Ovary (tissue), 7 donors: ENCODE measurements at regions not wholly inside any gene's neighbourhood (a gene's known extent, or its start where the extent isn't known, plus 50 kb on each side); places are given as distances from the start of the nearest gene placed in this dataset.

ENCODE experiments used
- DNase-seq, 5 donors: peaks; one replicate each; pipeline ENCODE4 v3.0.0-alpha.2; 2019 to 2020
- H3K27ac ChIP-seq, 2 donors: fragments of 200-600 bp; one replicate each; pipeline versions ENCODE4 v1.5.1 to v1.8.0; 2019 to 2022
- H3K27me3 ChIP-seq: fragments of 200-600 bp; one replicate; pipeline ENCODE4 v1.8.0; 2022
- H3K36me3 ChIP-seq: fragments of 200-600 bp; sonication (generic); one replicate; pipeline ENCODE4 v1.5.1; 2019
- H3K4me1 ChIP-seq: one replicate; pipeline ENCODE4 v1.8.1; 2013; ENCODE audit warnings: mild to moderate bottlenecking, moderate library complexity; ENCODE audit not compliant: insufficient read depth
- H3K4me3 ChIP-seq: fragments of 200-600 bp; sonication (generic); one replicate; pipeline ENCODE4 v1.5.1; 2017
- H3K9me3 ChIP-seq, 2 donors: fragments of 200-600 bp in 1 of 2; sonication (generic) in 1 of 2; one replicate each; pipeline versions ENCODE4 v1.5.1 to v1.8.1; 2013 to 2019; ENCODE audit warnings: mild to moderate bottlenecking in 1 of 2, moderate library complexity in 1 of 2
- EP300 ChIP-seq: sonication (generic); formaldehyde crosslinking; IDR thresholded peaks from one replicate; pipeline ENCODE4 v1.6.1; 2017; ENCODE audit warnings: antibody characterized with exemption
- POLR2A ChIP-seq: fragments of 450-650 bp; IDR thresholded peaks from one replicate; pipeline ENCODE4 v1.6.1; 2017; ENCODE audit warnings: antibody characterized with exemption, mild to moderate bottlenecking, moderate library complexity
- WGBS, 3 donors: extraction: QIAGEN DNeasy Blood & Tissue Kit in 1 of 3; methylation state at CpG; one replicate each; pipeline versions ENCODE4 v1.1.5 to v1.1.7; 2013 to 2017; 5-methylcytosine and 5-hydroxymethylcytosine counted together
- intact Hi-C, 4 donors: fragments of 100-400 bp; cut with DNase I; formaldehyde crosslinking; loops; one replicate each; pipeline versions ENCODE4 v1.11.0 to v1.15.1; 2022 to 2023
- TF ChIP-seq, protein P1 (sequence below), 3 donors: fragments of 450-650 bp in 2 of 3; fragments of 200-600 bp in 1 of 3; IDR thresholded peaks; one replicate each; pipeline versions ENCODE4 v1.5.1 to v1.8.0; 2016 to 2022; ENCODE audit warnings: antibody characterized with exemption in 3 of 3, mild to moderate bottlenecking in 1 of 3
- donor health status: DM: no; HTN: no; CAD: no; lungs with moderate emphysema.
- donor health status: DM: no; HTN: no; CAD: no.
- donor health status: Bipolar disorder and iron deficiency.
- donor health status: DM: no; HTN: no; CAD: no.
- donor health status: DM: yes; HTN: yes; CAD: no.

DNA sequence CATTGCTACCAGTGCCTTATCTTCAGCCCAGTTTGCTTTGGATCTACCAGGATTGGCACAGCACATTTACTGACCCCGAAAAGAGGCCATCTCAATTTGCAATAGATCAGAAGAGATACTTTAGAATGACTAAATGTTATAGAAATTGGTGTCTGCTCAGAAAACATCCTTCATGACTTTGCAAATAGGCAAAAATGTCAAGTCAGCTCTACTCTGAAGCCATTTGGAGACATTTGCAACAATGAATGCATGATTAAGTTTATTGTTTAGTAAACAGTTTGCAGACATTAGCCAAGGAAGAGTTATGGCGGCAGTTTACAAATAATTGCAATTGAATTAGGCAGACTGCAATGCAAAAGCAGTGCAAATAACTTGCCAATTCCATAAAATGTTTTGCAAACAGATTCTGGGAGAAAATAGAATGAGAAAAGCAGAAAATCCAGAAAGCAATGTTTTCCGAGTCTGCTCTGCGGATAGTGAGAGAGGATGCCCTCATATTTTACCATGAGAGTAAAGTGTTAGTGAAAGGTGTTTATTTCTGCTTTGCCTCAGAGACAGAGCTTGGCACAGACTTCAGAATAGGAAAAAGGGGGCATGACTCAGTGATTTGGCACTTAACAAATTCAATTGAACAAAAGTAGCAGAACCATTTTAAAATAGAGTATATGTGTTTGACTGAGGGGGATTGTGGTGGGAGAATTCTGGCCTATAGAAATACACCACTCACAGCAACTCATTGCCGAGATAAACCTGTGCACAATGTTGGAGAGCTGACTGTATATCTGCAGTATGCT, 334.9 kb upstream of the NR2F2 start:
- Histone ChIP-seq H3K4me1 (no peaks in the 10 kb centered on the region), H3K4me3 (no peak overlapping the region), H3K27ac (no peak overlapping the region), H3K36me3 (no peaks in the 10 kb centered on the region), H3K9me3 (no peaks in the 10 kb centered on the region), H3K27me3 (no peaks in the 10 kb centered on the region)
- intact Hi-C loops, result no loop called here
- WGBS, 3 donors, result 72 to 85% (median 82%) methylated on average over 5 of the region's 5 CpGs
- DNase-seq, result no peak
- TF ChIP-seq, protein P1, sequence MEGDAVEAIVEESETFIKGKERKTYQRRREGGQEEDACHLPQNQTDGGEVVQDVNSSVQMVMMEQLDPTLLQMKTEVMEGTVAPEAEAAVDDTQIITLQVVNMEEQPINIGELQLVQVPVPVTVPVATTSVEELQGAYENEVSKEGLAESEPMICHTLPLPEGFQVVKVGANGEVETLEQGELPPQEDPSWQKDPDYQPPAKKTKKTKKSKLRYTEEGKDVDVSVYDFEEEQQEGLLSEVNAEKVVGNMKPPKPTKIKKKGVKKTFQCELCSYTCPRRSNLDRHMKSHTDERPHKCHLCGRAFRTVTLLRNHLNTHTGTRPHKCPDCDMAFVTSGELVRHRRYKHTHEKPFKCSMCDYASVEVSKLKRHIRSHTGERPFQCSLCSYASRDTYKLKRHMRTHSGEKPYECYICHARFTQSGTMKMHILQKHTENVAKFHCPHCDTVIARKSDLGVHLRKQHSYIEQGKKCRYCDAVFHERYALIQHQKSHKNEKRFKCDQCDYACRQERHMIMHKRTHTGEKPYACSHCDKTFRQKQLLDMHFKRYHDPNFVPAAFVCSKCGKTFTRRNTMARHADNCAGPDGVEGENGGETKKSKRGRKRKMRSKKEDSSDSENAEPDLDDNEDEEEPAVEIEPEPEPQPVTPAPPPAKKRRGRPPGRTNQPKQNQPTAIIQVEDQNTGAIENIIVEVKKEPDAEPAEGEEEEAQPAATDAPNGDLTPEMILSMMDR (IDR thresholded peaks at IDR 0.05), result no peak
- no peak for TF ChIP-seq POLR2A
- TF ChIP-seq EP300, result no peak

DNA sequence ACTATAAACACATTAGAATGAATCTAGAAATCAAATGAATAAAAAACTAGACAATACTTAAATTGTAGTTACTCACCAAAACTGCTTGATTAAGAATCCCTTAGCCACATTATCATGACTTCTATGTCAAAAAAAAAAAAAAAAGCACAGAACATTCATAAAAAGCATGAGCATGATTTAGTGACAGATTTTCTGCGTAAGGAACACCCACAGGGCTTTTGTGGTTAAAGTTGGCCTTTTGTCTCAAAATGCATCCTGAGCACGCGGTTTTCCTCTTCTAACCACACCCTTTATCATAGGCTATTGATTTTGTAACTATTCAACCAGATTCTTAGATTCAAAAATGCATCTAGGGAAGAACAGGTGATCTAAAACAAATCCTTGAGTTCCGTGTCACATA, 334.0 kb upstream of the NR2F2 start:
- no peak overlapping the region for H3K4me3 ChIP-seq
- no peaks in the 10 kb centered on the region for H3K4me1 ChIP-seq
- 93 to 95% (median 93%) methylated on average over 4 of the region's 4 CpGs for WGBS, 3 donors
- no peaks in the 10 kb centered on the region for H3K36me3 ChIP-seq
- H3K9me3 ChIP-seq, result no peaks in the 10 kb centered on the region
- DNase-seq, result no peak
- H3K27me3 ChIP-seq, result no peaks in the 10 kb centered on the region
- TF ChIP-seq, protein P1 (IDR thresholded peaks at IDR 0.05), result no peak
- TF ChIP-seq POLR2A (no peak), EP300 (no peak)
- no peak overlapping the region for H3K27ac ChIP-seq
- intact Hi-C loops, result no loop called here

DNA sequence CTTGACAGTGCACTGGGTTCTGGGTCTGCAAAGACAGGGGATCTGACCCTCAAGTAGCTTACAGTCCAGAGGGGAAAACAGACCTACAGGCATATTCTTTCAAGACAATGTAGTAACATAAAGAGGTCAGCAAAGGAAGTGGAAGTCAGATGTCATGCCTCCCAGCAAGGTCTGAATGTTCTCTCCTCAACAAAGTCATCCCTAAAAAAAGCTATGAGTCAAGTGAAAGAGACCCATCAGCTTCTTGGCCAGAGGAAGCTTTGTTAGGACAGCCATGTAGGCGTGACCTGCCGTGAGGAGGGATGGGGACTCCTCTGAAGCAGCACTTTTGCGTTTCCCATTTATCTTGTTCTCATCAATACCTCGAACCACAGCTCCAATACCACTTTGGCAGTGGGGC, 331.6 kb upstream of the NR2F2 start:
- 94 to 98% (median 95%) methylated on average over 4 of the region's 4 CpGs for WGBS, 3 donors
- no peaks in the 10 kb centered on the region for H3K4me1 ChIP-seq
- intact Hi-C loops, result no loop called here
- no peak overlapping the region for H3K4me3 ChIP-seq
- no peak overlapping the region for H3K27ac ChIP-seq
- TF ChIP-seq EP300 (no peak), POLR2A (no peak)
- TF ChIP-seq, protein P1 (IDR thresholded peaks at IDR 0.05), result no peak
- no peaks in the 10 kb centered on the region for H3K27me3 ChIP-seq
- no peak for DNase-seq
- H3K36me3 ChIP-seq, result no peaks in the 10 kb centered on the region
- no peaks in the 10 kb centered on the region for H3K9me3 ChIP-seq

DNA sequence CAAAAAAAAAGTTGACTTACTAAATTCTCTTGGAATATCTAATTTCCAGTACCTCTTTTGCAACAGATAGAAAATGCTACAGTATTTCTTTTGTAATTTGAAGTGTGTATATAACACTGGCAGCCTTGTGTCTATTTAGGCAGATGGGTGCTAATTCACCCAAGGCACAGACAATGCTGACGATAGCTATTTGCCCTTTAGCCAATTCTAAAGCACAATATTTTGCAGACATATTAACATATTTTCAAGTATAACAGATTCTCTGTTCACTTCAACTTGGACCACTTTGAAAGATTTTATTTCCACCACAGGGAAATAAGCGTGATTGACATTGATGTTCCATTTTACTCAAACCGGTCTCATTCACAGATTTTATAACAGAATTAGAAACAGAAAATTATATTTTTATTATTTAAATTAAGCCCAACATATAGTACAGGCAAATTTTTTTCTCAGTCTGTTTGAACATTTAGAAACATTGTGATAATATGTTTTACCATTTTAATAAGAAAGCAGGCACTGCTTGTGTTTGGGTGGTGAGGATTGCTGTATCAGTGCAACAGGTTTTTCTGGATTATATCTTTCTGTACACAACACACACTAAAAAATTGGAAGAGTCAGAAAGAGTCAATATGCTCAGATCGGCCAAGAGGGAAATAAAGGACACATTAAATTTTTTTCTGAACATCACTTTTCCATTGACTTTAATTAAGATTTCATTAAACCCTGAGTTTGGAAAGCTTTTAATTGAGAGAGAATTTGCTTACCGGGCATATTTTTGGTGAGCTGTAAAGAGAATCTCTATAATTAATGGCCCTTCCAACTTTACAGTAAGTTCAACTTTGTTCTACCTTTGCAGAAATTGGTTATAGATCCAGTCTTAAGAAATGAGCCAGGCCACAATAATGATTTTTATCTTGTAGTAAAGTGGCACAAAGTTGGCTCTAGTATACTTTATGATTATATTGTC, 327.3 kb upstream of the NR2F2 start:
- Histone ChIP-seq H3K4me1 (no peaks in the 10 kb centered on the region), H3K9me3 (no peaks in the 10 kb centered on the region), H3K36me3 (no peaks in the 10 kb centered on the region), H3K4me3 (no peak overlapping the region), H3K27me3 (no peaks in the 10 kb centered on the region), H3K27ac (no peak overlapping the region)
- WGBS, 3 donors, result 92 to 94% (median 92%) methylated on average over 5 of the region's 5 CpGs
- intact Hi-C loops, result no loop called here
- no peak for TF ChIP-seq POLR2A
- TF ChIP-seq EP300, result no peak
- TF ChIP-seq, protein P1 (IDR thresholded peaks at IDR 0.05), result no peak
- no peak for DNase-seq
